ENCODE measurements at regions not wholly inside any gene's neighbourhood (a gene's known extent, or its start where the extent isn't known, plus 50 kb on each side); places are given as distances from the start of the nearest gene placed in this dataset.

- no peak for DNase-seq
Observed at GRCh38 chr14:62099091-62099490, 336.9 kb downstream of the SNAPC1 start.

- DNase-seq = no peak
Observed at GRCh38 chr14:62101189-62101588, 339.0 kb downstream of the SNAPC1 start.

GRCh38 chr14:62101673-62102348 is 339.6 kb downstream of the SNAPC1 start:
- no peak for DNase-seq

- no peak for DNase-seq
Observed at GRCh38 chr14:62102349-62102725, 340.1 kb downstream of the SNAPC1 start.

GRCh38 chr14:62103464-62103863 is 341.2 kb downstream of the SNAPC1 start:
- no peak for DNase-seq

- DNase-seq = no peak
Observed at GRCh38 chr14:62110941-62111340, 348.7 kb downstream of the SNAPC1 start.

GRCh38 chr14:62117010-62117750 is 355.0 kb downstream of the SNAPC1 start:
- DNase-seq = peak; percentile 71

- DNase-seq = no peak
Observed at GRCh38 chr14:62117751-62118105, 355.5 kb downstream of the SNAPC1 start.

GRCh38 chr14:62118461-62118860 is 356.2 kb downstream of the SNAPC1 start:
- no peak for DNase-seq

- DNase-seq = no peak
Observed at GRCh38 chr14:62118871-62119270, 356.7 kb downstream of the SNAPC1 start.

GRCh38 chr14:62123961-62124360 is 361.7 kb downstream of the SNAPC1 start:
- DNase-seq = no peak

GRCh38 chr14:62125793-62126192 is 363.6 kb downstream of the SNAPC1 start:
- DNase-seq = no peak

- DNase-seq = peak; percentile 74
Observed at GRCh38 chr14:62126879-62127478, 364.8 kb downstream of the SNAPC1 start.

- no peak for DNase-seq
Observed at GRCh38 chr14:62130441-62130840, 368.2 kb downstream of the SNAPC1 start.

GRCh38 chr14:62133776-62134550 is 371.7 kb downstream of the SNAPC1 start:
- DNase-seq = no peak

- DNase-seq = no peak
Observed at GRCh38 chr14:62138593-62138992, 376.4 kb downstream of the SNAPC1 start.

- no peak for DNase-seq
Observed at GRCh38 chr14:62141139-62141538, 378.9 kb downstream of the SNAPC1 start.

- DNase-seq = no peak
Observed at GRCh38 chr14:62143245-62143644, 381.0 kb downstream of the SNAPC1 start.

GRCh38 chr14:62144863-62145262 is 382.6 kb downstream of the SNAPC1 start:
- DNase-seq = no peak

GRCh38 chr14:62146030-62146429 is 383.8 kb downstream of the SNAPC1 start:
- DNase-seq = no peak

- no peak for DNase-seq
Observed at GRCh38 chr14:62156052-62156451, 393.8 kb downstream of the SNAPC1 start.

GRCh38 chr14:62158779-62159178 is 396.6 kb downstream of the SNAPC1 start:
- DNase-seq = peak; percentile 80

- DNase-seq = no peak
Observed at GRCh38 chr14:62159314-62159713, 397.1 kb downstream of the SNAPC1 start.
